ENCODE measurements at regions not wholly inside any gene's neighbourhood (a gene's known extent, or its start where the extent isn't known, plus 50 kb on each side); places are given as distances from the start of the nearest gene placed in this dataset.

GRCh38 chr10:100615908-100616307, 80.2 kb downstream of the HIF1AN start:
- H3K27me3 ChIP-seq (ENCODE audit: insufficient read depth, low read depth): no peaks in the 10 kb centered on the region; the same call in 1 of the 2 replicates
- no peaks in the 10 kb centered on the region for H3K4me1 ChIP-seq (ENCODE audit: low read depth, poor library complexity, severe bottlenecking)
- no peaks in the 10 kb centered on the region for H3K36me3 ChIP-seq (ENCODE audit: insufficient read depth)
- H3K79me2 ChIP-seq (ENCODE audit: insufficient read depth, low read depth): no peaks in the 10 kb centered on the region
- H2AFZ ChIP-seq (ENCODE audit: low read depth): no peak overlapping the region
- TF ChIP-seq CTCF (conservative IDR thresholded peaks at IDR 0.05; ENCODE audit: low read depth, low read length): no peak
- H3K4me2 ChIP-seq: no peak overlapping the region
- no peaks in the 10 kb centered on the region for H4K20me1 ChIP-seq (ENCODE audit: insufficient read depth)
- H3K4me3 ChIP-seq (IDR thresholded peaks at IDR 0.05; ENCODE audit: insufficient read depth, low read depth, low read length): no peak overlapping the region
- H3K27ac ChIP-seq: no peak overlapping the region
- no peak overlapping the region for H3K9ac ChIP-seq

GRCh38 chr10:100618091-100618615, 82.4 kb downstream of the HIF1AN start:
- Histone ChIP-seq H3K9ac (no peak overlapping the region), H3K27ac (no peak overlapping the region), H3K4me2 (no peak overlapping the region), H4K20me1 (ENCODE audit: insufficient read depth) (no peaks in the 10 kb centered on the region), H2AFZ (ENCODE audit: low read depth) (no peak overlapping the region), H3K4me1 (ENCODE audit: low read depth, poor library complexity, severe bottlenecking) (no peaks in the 10 kb centered on the region), H3K4me3 (IDR thresholded peaks at IDR 0.05; ENCODE audit: insufficient read depth, low read depth, low read length) (no peak overlapping the region), H3K27me3 (ENCODE audit: insufficient read depth, low read depth) (no peaks in the 10 kb centered on the region; the same call in 1 of the 2 replicates), H3K36me3 (ENCODE audit: insufficient read depth) (no peaks in the 10 kb centered on the region), H3K79me2 (ENCODE audit: insufficient read depth, low read depth) (no peaks in the 10 kb centered on the region)
- no peak for TF ChIP-seq CTCF (conservative IDR thresholded peaks at IDR 0.05; ENCODE audit: low read depth, low read length)

- Histone ChIP-seq H3K36me3 (ENCODE audit: insufficient read depth) (no peaks in the 10 kb centered on the region), H3K4me2 (no peak overlapping the region), H3K4me1 (ENCODE audit: low read depth, poor library complexity, severe bottlenecking) (no peaks in the 10 kb centered on the region), H3K79me2 (ENCODE audit: insufficient read depth, low read depth) (no peaks in the 10 kb centered on the region), H3K27ac (no peak overlapping the region), H2AFZ (ENCODE audit: low read depth) (no peak overlapping the region), H3K27me3 (ENCODE audit: insufficient read depth, low read depth) (no peaks in the 10 kb centered on the region; the same call in 1 of the 2 replicates), H4K20me1 (ENCODE audit: insufficient read depth) (no peaks in the 10 kb centered on the region), H3K4me3 (IDR thresholded peaks at IDR 0.05; ENCODE audit: insufficient read depth, low read depth, low read length) (no peak overlapping the region), H3K9ac (no peak overlapping the region)
- TF ChIP-seq CTCF (conservative IDR thresholded peaks at IDR 0.05; ENCODE audit: low read depth, low read length): no peak
Observed at GRCh38 chr10:100618632-100619255, 83.0 kb downstream of the HIF1AN start.

GRCh38 chr10:100620087-100620835, 84.5 kb downstream of the HIF1AN start:
- Histone ChIP-seq H3K4me3 (IDR thresholded peaks at IDR 0.05; ENCODE audit: insufficient read depth, low read depth, low read length) (no peak overlapping the region), H3K27me3 (ENCODE audit: insufficient read depth, low read depth) (peaks cover 8% of the 10 kb centered on the region; the same call in 1 of the 2 replicates)

More at GRCh38 chr10:100620087-100620835, 84.5 kb downstream of the HIF1AN start:
- Histone ChIP-seq H3K4me1 (ENCODE audit: low read depth, poor library complexity, severe bottlenecking) (no peaks in the 10 kb centered on the region), H3K79me2 (ENCODE audit: insufficient read depth, low read depth) (no peaks in the 10 kb centered on the region), H2AFZ (ENCODE audit: low read depth) (no peak overlapping the region), H4K20me1 (ENCODE audit: insufficient read depth) (no peaks in the 10 kb centered on the region), H3K36me3 (ENCODE audit: insufficient read depth) (no peaks in the 10 kb centered on the region), H3K9ac (no peak overlapping the region), H3K27ac (no peak overlapping the region), H3K4me2 (no peak overlapping the region)
- TF ChIP-seq CTCF (conservative IDR thresholded peaks at IDR 0.05; ENCODE audit: low read depth, low read length): no peak

Measured in KMS-11 (cell line).